ENCODE measurements at regions not wholly inside any gene's neighbourhood (a gene's known extent, or its start where the extent isn't known, plus 50 kb on each side); places are given as distances from the start of the nearest gene placed in this dataset.

- no peak overlapping the region for H3K4me2 ChIP-seq (ENCODE audit: insufficient read depth, insufficient read length, low read length)
- no peaks in the 10 kb centered on the region for H3K79me2 ChIP-seq (ENCODE audit: insufficient read depth, low read length)
- peaks cover 7% of the 10 kb centered on the region in 2 experiments for H3K4me1 Mint-ChIP-seq
- H3K4ac ChIP-seq (ENCODE audit: low read depth, low read length) = no peak overlapping the region
- H3K27me3 Mint-ChIP-seq (ENCODE audit: low read depth) = no peaks in the 10 kb centered on the region
- no peaks in the 10 kb centered on the region for H3K4me1 ChIP-seq (ENCODE audit: insufficient read depth, low read length)
- H4K8ac ChIP-seq (replicated peaks; ENCODE audit: insufficient read length, low read depth, low read length) = no peak overlapping the region
- H2BK15ac ChIP-seq (ENCODE audit: low read depth, low read length) = no peak overlapping the region
- no peak overlapping the region for H3K4me3 Mint-ChIP-seq
- TF ChIP-seq CTCF (conservative IDR thresholded peaks at IDR 0.05) = no peak
- H3K79me1 ChIP-seq (ENCODE audit: insufficient read depth, low read depth, low read length, poor library complexity, severe bottlenecking) = no peaks in the 10 kb centered on the region
- H3K9me3 Mint-ChIP-seq = no peaks in the 10 kb centered on the region
- no peak overlapping the region for H3K56ac ChIP-seq (ENCODE audit: insufficient read length, low read depth, low read length)
- no peak overlapping the region for H3K9ac ChIP-seq (ENCODE audit: extremely low read depth, insufficient read length, low read length)
- no peak overlapping the region for H2BK20ac ChIP-seq (ENCODE audit: low read depth, low read length, poor library complexity, severe bottlenecking)
- H3T11ph ChIP-seq (ENCODE audit: low read length) = no peak overlapping the region
- H4K5ac ChIP-seq (ENCODE audit: insufficient read length, low read depth, low read length) = no peak overlapping the region
- no peaks in the 10 kb centered on the region for H3K9me3 ChIP-seq (ENCODE audit: control insufficient read depth, low read depth, low read length)
- no peak overlapping the region for H4K91ac ChIP-seq (ENCODE audit: insufficient read length, low read depth, low read length)
- H2BK120ac ChIP-seq (ENCODE audit: low read depth, low read length, poor library complexity, severe bottlenecking) = no peak overlapping the region
- H3K27ac ChIP-seq (ENCODE audit: insufficient read length, low read depth, low read length) = no peak overlapping the region
- H3K27ac Mint-ChIP-seq = no peak overlapping the region; a peak in 1 of 7 replicates
- H3K36me3 Mint-ChIP-seq (ENCODE audit: insufficient read depth in 1 of 3, low read depth in 3 of 3) = no peaks in the 10 kb centered on the region
- H3K18ac ChIP-seq (ENCODE audit: insufficient read length, low read depth, low read length) = no peak overlapping the region
- no peak overlapping the region for H2AK5ac ChIP-seq (ENCODE audit: insufficient read length, low read length)
- H2BK5ac ChIP-seq (ENCODE audit: insufficient read length, low read length) = no peak overlapping the region
- WGBS (ENCODE audit: extremely low coverage, insufficient read length, low lambda C conversion rate) = no CpG with 5 or more reads among the region's 3 CpGs
- no peak overlapping the region for H2BK12ac ChIP-seq (ENCODE audit: insufficient read length, low read depth, low read length)
- H2AFZ ChIP-seq (ENCODE audit: low read length) = no peak overlapping the region
- H3K23me2 ChIP-seq (ENCODE audit: insufficient read length, low read depth, low read length, poor library complexity, severe bottlenecking) = no peaks in the 10 kb centered on the region
- DNase-seq = no peak
- no peak overlapping the region for H3K23ac ChIP-seq (ENCODE audit: insufficient read length, low read depth, low read length)
- H3K14ac ChIP-seq (ENCODE audit: insufficient read depth, low read length) = no peak overlapping the region
- no peaks in the 10 kb centered on the region for H3K27me3 ChIP-seq (ENCODE audit: insufficient read depth, low read length)
- no peaks in the 10 kb centered on the region for H4K20me1 ChIP-seq (ENCODE audit: control insufficient read depth, insufficient read depth, insufficient read length)
Observed at GRCh38 chr1:192065087-192065486, 93.2 kb upstream of the RGS18 start.
